Right forelimb (tissue), 1 donor: ENCODE measurements at regions not wholly inside any gene's neighbourhood (a gene's known extent, or its start where the extent isn't known, plus 50 kb on each side); places are given as distances from the start of the nearest gene placed in this dataset.

Source experiments
- DNase-seq: peaks from one replicate; pipeline ENCODE4 v3.0.0-alpha.2; 2018

GRCh38 chr14:93870377-93870776, 56.8 kb upstream of the FAM181A start:
- DNase-seq: no peak

GRCh38 chr14:93869427-93869826, 57.7 kb upstream of the FAM181A start:
- DNase-seq: no peak

- no peak for DNase-seq
Measured at GRCh38 chr14:93868165-93868564, 59.0 kb upstream of the FAM181A start.

- DNase-seq: no peak
Measured at GRCh38 chr14:93862265-93862664, 64.9 kb upstream of the FAM181A start.

- no peak for DNase-seq
Measured at GRCh38 chr14:93861836-93862235, 65.3 kb upstream of the FAM181A start.

GRCh38 chr14:93859957-93860356, 67.2 kb upstream of the FAM181A start:
- DNase-seq: peak; percentile 77

- no peak for DNase-seq
Measured at GRCh38 chr14:93858896-93859295, 68.2 kb upstream of the FAM181A start.

GRCh38 chr14:93857500-93858283, 69.4 kb upstream of the PRIMA1 start:
- no peak for DNase-seq

- DNase-seq: no peak
Measured at GRCh38 chr14:93857081-93857480, 68.8 kb upstream of the PRIMA1 start.

GRCh38 chr14:93855737-93856136, 67.5 kb upstream of the PRIMA1 start:
- no peak for DNase-seq

- no peak for DNase-seq
Measured at GRCh38 chr14:93847473-93847872, 59.2 kb upstream of the PRIMA1 start.

GRCh38 chr14:93838238-93838637, 50.0 kb upstream of the PRIMA1 start:
- no peak for DNase-seq
